ENCODE measurements at regions not wholly inside any gene's neighbourhood (a gene's known extent, or its start where the extent isn't known, plus 50 kb on each side); places are given as distances from the start of the nearest gene placed in this dataset.

DNA sequence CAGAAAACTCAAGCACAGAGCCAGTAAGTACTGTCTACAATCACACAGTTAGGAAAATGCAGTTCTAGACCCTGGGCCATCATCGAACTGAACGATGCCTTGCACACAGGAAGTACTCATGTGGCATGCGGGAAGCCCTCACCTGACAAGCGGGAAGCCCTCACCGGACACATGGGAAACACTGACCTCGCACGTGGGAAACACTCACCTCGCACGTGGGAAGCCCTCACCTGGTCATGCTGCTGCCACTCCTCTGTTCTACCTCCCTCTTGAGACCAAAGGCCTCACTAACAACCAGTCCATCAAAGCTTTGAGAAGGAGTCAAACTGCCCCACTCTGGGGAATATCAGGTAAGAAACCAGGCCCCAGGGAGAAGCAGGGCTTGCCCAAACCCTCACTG lies 105.6 kb upstream of the PTPRT start:
- TF ChIP-seq, protein P1, sequence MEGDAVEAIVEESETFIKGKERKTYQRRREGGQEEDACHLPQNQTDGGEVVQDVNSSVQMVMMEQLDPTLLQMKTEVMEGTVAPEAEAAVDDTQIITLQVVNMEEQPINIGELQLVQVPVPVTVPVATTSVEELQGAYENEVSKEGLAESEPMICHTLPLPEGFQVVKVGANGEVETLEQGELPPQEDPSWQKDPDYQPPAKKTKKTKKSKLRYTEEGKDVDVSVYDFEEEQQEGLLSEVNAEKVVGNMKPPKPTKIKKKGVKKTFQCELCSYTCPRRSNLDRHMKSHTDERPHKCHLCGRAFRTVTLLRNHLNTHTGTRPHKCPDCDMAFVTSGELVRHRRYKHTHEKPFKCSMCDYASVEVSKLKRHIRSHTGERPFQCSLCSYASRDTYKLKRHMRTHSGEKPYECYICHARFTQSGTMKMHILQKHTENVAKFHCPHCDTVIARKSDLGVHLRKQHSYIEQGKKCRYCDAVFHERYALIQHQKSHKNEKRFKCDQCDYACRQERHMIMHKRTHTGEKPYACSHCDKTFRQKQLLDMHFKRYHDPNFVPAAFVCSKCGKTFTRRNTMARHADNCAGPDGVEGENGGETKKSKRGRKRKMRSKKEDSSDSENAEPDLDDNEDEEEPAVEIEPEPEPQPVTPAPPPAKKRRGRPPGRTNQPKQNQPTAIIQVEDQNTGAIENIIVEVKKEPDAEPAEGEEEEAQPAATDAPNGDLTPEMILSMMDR (IDR thresholded peaks at IDR 0.05), result no peak
- no peak for TF ChIP-seq EZH2 (IDR thresholded peaks at IDR 0.05; ENCODE audit: borderline replicate concordance, insufficient read depth, low read depth, low read length, poor library complexity, severe bottlenecking)

Data from B cell (primary cell).